Endothelial cell of umbilical vein (primary cell): ENCODE measurements at regions not wholly inside any gene's neighbourhood (a gene's known extent, or its start where the extent isn't known, plus 50 kb on each side); places are given as distances from the start of the nearest gene placed in this dataset.

ENCODE experiments used
- BruUV-seq: library from RNA; stranded (reverse); fragments of 400-500 nt; replicated peaks from 2 replicates; lab custom pipeline; 2021; lab: Mats Ljungman, UMichigan
- CTCF ChIA-PET: fragments of 300-600, 350-600 bp; sonication (Branson Sonifier 250); formaldehyde crosslinking; loops from one replicate; lab custom pipeline; 2021; ENCODE audit warnings: antibody characterized with exemption, inconsistent platforms; lab: Charles Lee
- POLR2A ChIA-PET: fragments of 300-600, 350-600 bp; sonication (Branson Sonifier 250); formaldehyde crosslinking; loops from one replicate; lab custom pipeline; 2021; ENCODE audit warnings: antibody characterized with exemption, inconsistent platforms; lab: Charles Lee
- DNase-seq: peaks from one replicate; pipeline ENCODE4 v3.0.0-alpha.2; 2011; ENCODE audit warnings: low read depth, low spot score
- FAIRE-seq: peaks from 2 replicates; lab custom pipeline; 2011; peaks lifted over from hg19 to GRCh38; lab: Jason Lieb, UNC
- H2AFZ ChIP-seq: 2 replicates; pipeline ENCODE4 v1.6.0; 2012; ENCODE audit warnings: low read depth, low read length, control low read depth, inconsistent platforms
- H3K27ac ChIP-seq: 2 replicates; pipeline ENCODE4 v1.5.1; 2011; ENCODE audit warnings: low read depth, mild to moderate bottlenecking, control low read depth, low read length, moderate library complexity; ENCODE audit not compliant: insufficient read depth
- H3K27me3 ChIP-seq, 2 experiments: 2 replicates each; pipeline versions ENCODE4 v1.6.0 to v1.6.1; 2011; ENCODE audit warnings: low read length in 2 of 2, mixed read lengths in 1 of 2; ENCODE audit not compliant: control insufficient read depth in 2 of 2, insufficient read depth in 2 of 2
- H3K36me3 ChIP-seq, 2 experiments: 2 replicates in 1 of 2; 3 replicates in 1 of 2; pipeline ENCODE4 v1.5.1; 2011; ENCODE audit warnings: low read length in 2 of 2, mild to moderate bottlenecking in 1 of 2, moderate library complexity in 1 of 2; ENCODE audit not compliant: control insufficient read depth in 2 of 2, insufficient read depth in 2 of 2; ENCODE audit errors: extremely low read depth in 1 of 2
- H3K4me1 ChIP-seq: 3 replicates; pipeline ENCODE4 v1.5.1; 2011; ENCODE audit warnings: mild to moderate bottlenecking, low read length; ENCODE audit not compliant: control insufficient read depth, insufficient read depth; ENCODE audit errors: extremely low read depth
- H3K4me2 ChIP-seq: 2 replicates; pipeline ENCODE4 v1.6.1; 2011; ENCODE audit warnings: low read length, control low read depth, mixed read lengths; ENCODE audit not compliant: insufficient read depth
- H3K4me3 ChIP-seq, 3 experiments: fragments of 200-600 bp in 1 of 3; sonication (generic), shearing (Covaris generic) in 1 of 3; replicated peaks in 1 of 3; 2 replicates each; pipeline ENCODE4 v1.5.1; 2011 to 2016; ENCODE audit warnings: control low read depth in 3 of 3, low read length in 3 of 3, mild to moderate bottlenecking in 2 of 3, inconsistent platforms in 1 of 3, low read depth in 1 of 3, moderate library complexity in 1 of 3; ENCODE audit not compliant: insufficient read depth in 1 of 3
- H3K79me2 ChIP-seq: 2 replicates; pipeline ENCODE4 v1.6.0; 2012; ENCODE audit warnings: low read length, inconsistent platforms; ENCODE audit not compliant: control insufficient read depth, insufficient read depth
- H3K9ac ChIP-seq: replicated peaks from 2 replicates; pipeline ENCODE3; 2011; ENCODE audit warnings: low read length, control low read depth; ENCODE audit not compliant: insufficient read depth; ENCODE audit errors: extremely low read depth
- H3K9me1 ChIP-seq: replicated peaks from 3 replicates; pipeline ENCODE4 v1.6.0; 2011; ENCODE audit warnings: mild to moderate bottlenecking, low read length; ENCODE audit not compliant: control insufficient read depth, insufficient read depth; ENCODE audit errors: extremely low read depth
- H3K9me3 ChIP-seq: replicated peaks from 2 replicates; pipeline ENCODE4 v1.5.1; 2012; ENCODE audit warnings: low read length, inconsistent platforms; ENCODE audit not compliant: control insufficient read depth, insufficient read depth
- H4K20me1 ChIP-seq: replicated peaks from 2 replicates; pipeline ENCODE3; 2011; ENCODE audit warnings: mild to moderate bottlenecking, low read length; ENCODE audit not compliant: control insufficient read depth, insufficient read depth; ENCODE audit errors: extremely low read depth
- CTCF ChIP-seq, 2 donors: IDR thresholded peaks; 1 replicate in 1 of 2; 2 replicates in 1 of 2; pipeline ENCODE4 v1.5.1; 2011; ENCODE audit warnings: low read length in 2 of 2, mild to moderate bottlenecking in 2 of 2, moderate library complexity in 2 of 2, control low read depth in 1 of 2, inconsistent platforms in 1 of 2, low read depth in 1 of 2; ENCODE audit not compliant: insufficient read depth in 1 of 2; ENCODE audit errors: extremely low read depth in 1 of 2
- EZH2 ChIP-seq: IDR thresholded peaks from 2 replicates; pipeline ENCODE4 v1.6.1; 2012; ENCODE audit warnings: borderline replicate concordance, low read depth, mild to moderate bottlenecking, moderate library complexity, low read length, inconsistent platforms; ENCODE audit not compliant: severe bottlenecking
- FOS ChIP-seq: IDR thresholded peaks from 2 replicates; pipeline ENCODE4 v1.6.1; 2011; ENCODE audit warnings: mild to moderate bottlenecking, low read length, moderate library complexity, borderline replicate concordance; ENCODE audit not compliant: insufficient read depth
- GATA2 ChIP-seq: IDR thresholded peaks from 2 replicates; pipeline ENCODE4 v1.7.0; 2011; ENCODE audit warnings: low read depth, mild to moderate bottlenecking, moderate library complexity, mixed read lengths, low read length; ENCODE audit not compliant: insufficient read length, insufficient read depth
- JUN ChIP-seq: IDR thresholded peaks from 2 replicates; pipeline ENCODE4 v1.6.1; 2011; ENCODE audit warnings: borderline replicate concordance, low read depth; ENCODE audit not compliant: insufficient read length, insufficient read depth
- MAX ChIP-seq: IDR thresholded peaks from 2 replicates; pipeline ENCODE4 v1.6.1; 2011; ENCODE audit not compliant: insufficient read depth, insufficient read length
- MYC ChIP-seq: IDR thresholded peaks from one replicate; pipeline ENCODE4 v1.6.1; 2011; ENCODE audit warnings: mild to moderate bottlenecking, low read depth, low read length
- POLR2A ChIP-seq: IDR thresholded peaks from 2 replicates; pipeline ENCODE4 v1.6.1; 2012; ENCODE audit warnings: low read depth, mild to moderate bottlenecking, control low read depth, low read length
- POLR2AphosphoS5 ChIP-seq: IDR thresholded peaks from 2 replicates; pipeline ENCODE4 v1.6.1; 2012; ENCODE audit warnings: low read depth, mild to moderate bottlenecking, control low read depth, low read length, moderate library complexity; ENCODE audit not compliant: insufficient read depth
- dilution Hi-C: fragments of 300-500 bp; cut with MboI; formaldehyde crosslinking; loops from one replicate; pipeline ENCODE4 v1.15.0; 2019; ENCODE audit warnings: low sequenced_read_pairs; ENCODE audit not compliant: extremely low pct_ligation_motif_present
- intact Hi-C: fragments of 100-400 bp; cut with micrococcal nuclease; formaldehyde crosslinking; loops from one replicate; pipeline ENCODE4 v1.10.0; 2022

- Histone ChIP-seq H3K36me3 (no peaks in the 10 kb centered on the region), H3K9me3 (no peaks in the 10 kb centered on the region), H3K4me1 (no peaks in the 10 kb centered on the region), H2AFZ (no peak overlapping the region), H3K9ac (no peak overlapping the region), H3K9me1 (no peaks in the 10 kb centered on the region), H4K20me1 (no peaks in the 10 kb centered on the region), H3K27ac (no peak overlapping the region), H3K4me3 (no peak overlapping the region), H3K4me2 (no peak overlapping the region), H3K79me2 (no peaks in the 10 kb centered on the region), H3K27me3 (no peaks in the 10 kb centered on the region)
- dilution Hi-C loops, result no loop called here
- ChIA-PET CTCF (no interaction called here), POLR2A (no interaction called here)
- DNase-seq (no peak), FAIRE-seq (no peak)
- BruUV-seq, result no TSS peak
- TF ChIP-seq FOS (no peak), JUN (no peak), MAX (no peak), EZH2 (no peak), CTCF (IDR thresholded peaks at IDR 0.05; ENCODE audit: extremely low read depth in 1 of 2, insufficient read depth in 1 of 2, low read depth in 1 of 2, low read length in 2 of 2) (no peak), POLR2AphosphoS5 (no peak), GATA2 (no peak), MYC (no peak), POLR2A (no peak)
- intact Hi-C loops, result no loop called here
Observed at GRCh38 chr3:20563251-20563650, 377.2 kb upstream of the SGO1 start.
